ENCODE measurements at regions not wholly inside any gene's neighbourhood (a gene's known extent, or its start where the extent isn't known, plus 50 kb on each side); places are given as distances from the start of the nearest gene placed in this dataset.

- Histone ChIP-seq H3K4me2 (replicated peaks; ENCODE audit: extremely low read depth, low read length, poor library complexity, severe bottlenecking) (no peak overlapping the region), H3K9ac (ENCODE audit: insufficient read depth, low read length, poor library complexity, severe bottlenecking) (no peak overlapping the region), H3K27me3 (ENCODE audit: control insufficient read depth in 2 of 2, insufficient read depth in 2 of 2, low read length in 2 of 2) (no peaks in the 10 kb centered on the region), H3K27ac (ENCODE audit: low read depth in 1 of 2, low read length in 2 of 2) (no peak overlapping the region), H3K4me3 (replicated peaks in 1 of 3; ENCODE audit: low read depth in 2 of 3, low read length in 3 of 3) (no peak overlapping the region), H3K9me3 (replicated peaks in 1 of 2; ENCODE audit: control insufficient read depth in 1 of 2, insufficient read depth in 1 of 2, low read length in 2 of 2) (no peaks in the 10 kb centered on the region), H4K20me1 (ENCODE audit: insufficient read depth, low read length) (no peaks in the 10 kb centered on the region), H3K79me2 (ENCODE audit: insufficient read depth, low read length) (no peaks in the 10 kb centered on the region), H3K4me1 (ENCODE audit: control insufficient read depth in 1 of 2, insufficient read depth in 2 of 2, low read length in 2 of 2) (no peaks in the 10 kb centered on the region), H2AFZ (ENCODE audit: insufficient read depth, low read depth, low read length, poor library complexity, severe bottlenecking) (no peak overlapping the region), H3K36me3 (replicated peaks in 1 of 2; ENCODE audit: control insufficient read depth in 1 of 2, insufficient read depth in 2 of 2, low read length in 2 of 2) (no peaks in the 10 kb centered on the region)
- Mint-ChIP-seq H3K4me1 (no peaks in the 10 kb centered on the region), H3K9me3 (peaks cover 0 to 9% (median 0%) of the 10 kb centered on the region in 7 donors), H3K36me3 (no peaks in the 10 kb centered on the region), H3K27me3 (ENCODE audit: low read depth in 3 of 3) (peaks cover 0 to 1% (median 0%) of the 10 kb centered on the region in 3 donors), H3K27ac (no peak overlapping the region), H3K4me3 (peak overlapping the region in 1 of 2 donors; percentile 46)
- DNase-seq = no peak
- no peak for TF ChIP-seq CTCF (IDR thresholded peaks at IDR 0.05)
- 100% methylated on average over 4 of the region's 5 CpGs for WGBS (ENCODE audit: insufficient coverage)
- intact Hi-C loops (cut with micrococcal nuclease) = no loop called here
Measured at GRCh38 chr13:94946039-94946438, 233.7 kb upstream of the SOX21 start.

GRCh38 chr13:94938124-94938523 is 225.8 kb upstream of the SOX21 start:
- Histone ChIP-seq H3K79me2 (ENCODE audit: insufficient read depth, low read length) (no peaks in the 10 kb centered on the region), H3K36me3 (replicated peaks in 1 of 2; ENCODE audit: control insufficient read depth in 1 of 2, insufficient read depth in 2 of 2, low read length in 2 of 2) (no peaks in the 10 kb centered on the region), H3K27me3 (ENCODE audit: control insufficient read depth in 2 of 2, insufficient read depth in 2 of 2, low read length in 2 of 2) (no peaks in the 10 kb centered on the region), H3K9me3 (replicated peaks in 1 of 2; ENCODE audit: control insufficient read depth in 1 of 2, insufficient read depth in 1 of 2, low read length in 2 of 2) (peaks cover 0 to 2% of the 10 kb centered on the region in 2 donors), H4K20me1 (ENCODE audit: insufficient read depth, low read length) (no peaks in the 10 kb centered on the region), H3K4me2 (replicated peaks; ENCODE audit: extremely low read depth, low read length, poor library complexity, severe bottlenecking) (no peak overlapping the region), H2AFZ (ENCODE audit: insufficient read depth, low read depth, low read length, poor library complexity, severe bottlenecking) (no peak overlapping the region), H3K4me1 (ENCODE audit: control insufficient read depth in 1 of 2, insufficient read depth in 2 of 2, low read length in 2 of 2) (no peaks in the 10 kb centered on the region), H3K4me3 (replicated peaks in 1 of 3; ENCODE audit: low read depth in 2 of 3, low read length in 3 of 3) (no peak overlapping the region), H3K9ac (ENCODE audit: insufficient read depth, low read length, poor library complexity, severe bottlenecking) (no peak overlapping the region), H3K27ac (ENCODE audit: low read depth in 1 of 2, low read length in 2 of 2) (no peak overlapping the region)
- H3K27ac Mint-ChIP-seq = no peak overlapping the region
- H3K4me3 Mint-ChIP-seq = no peak overlapping the region
- DNase-seq = no peak
- peaks cover 0 to 16% (median 7%) of the 10 kb centered on the region in 7 donors for H3K9me3 Mint-ChIP-seq
- H3K27me3 Mint-ChIP-seq (ENCODE audit: low read depth in 3 of 3) = peaks cover 0 to 5% (median 0%) of the 10 kb centered on the region in 3 donors
- no peaks in the 10 kb centered on the region for H3K4me1 Mint-ChIP-seq
- intact Hi-C loops (cut with micrococcal nuclease) = no loop called here
- 100% methylated on average over 3 of the region's 4 CpGs for WGBS (ENCODE audit: insufficient coverage)
- no peaks in the 10 kb centered on the region for H3K36me3 Mint-ChIP-seq
- TF ChIP-seq CTCF (IDR thresholded peaks at IDR 0.05) = no peak

All from CD14-positive monocyte (primary cell).